Trophoblast cell (in vitro differentiated cells and primary cell): ENCODE measurements at regions not wholly inside any gene's neighbourhood (a gene's known extent, or its start where the extent isn't known, plus 50 kb on each side); places are given as distances from the start of the nearest gene placed in this dataset.

Source experiments
- DNase-seq, 2 donors: peaks; one replicate each; pipeline ENCODE4 v3.0.0-alpha.2; 2016
- H2AFZ ChIP-seq: 2 replicates; pipeline ENCODE4 v1.6.1; 2013; ENCODE audit warnings: low read length, moderate library complexity, mild to moderate bottlenecking; ENCODE audit not compliant: insufficient read depth, poor library complexity
- H2AK5ac ChIP-seq: 2 replicates; pipeline ENCODE4 v1.6.1; 2013; ENCODE audit warnings: mild to moderate bottlenecking, low read length
- H2BK120ac ChIP-seq: 2 replicates; pipeline ENCODE4 v1.6.1; 2013; ENCODE audit warnings: low read length, mild to moderate bottlenecking, moderate library complexity; ENCODE audit not compliant: insufficient read depth, poor library complexity
- H2BK12ac ChIP-seq: 2 replicates; pipeline ENCODE4 v1.6.1; 2013; ENCODE audit warnings: mild to moderate bottlenecking, low read length, moderate library complexity
- H2BK5ac ChIP-seq: 2 replicates; pipeline ENCODE4 v1.6.1; 2013; ENCODE audit warnings: low read length, low read depth, moderate library complexity, mild to moderate bottlenecking; ENCODE audit not compliant: poor library complexity
- H3K14ac ChIP-seq: 2 replicates; pipeline ENCODE4 v1.6.1; 2013; ENCODE audit warnings: mild to moderate bottlenecking, low read length
- H3K18ac ChIP-seq: 2 replicates; pipeline ENCODE4 v1.6.1; 2013; ENCODE audit warnings: mild to moderate bottlenecking, low read length
- H3K23ac ChIP-seq: 2 replicates; pipeline ENCODE4 v1.6.1; 2013; ENCODE audit warnings: low read length
- H3K27ac ChIP-seq: 2 replicates; pipeline ENCODE4 v1.5.1; 2013; ENCODE audit warnings: low read depth, mild to moderate bottlenecking, inconsistent platforms, low read length, moderate library complexity
- H3K27me3 ChIP-seq: 2 replicates; pipeline ENCODE4 v1.6.1; 2013; ENCODE audit warnings: inconsistent platforms, mild to moderate bottlenecking, low read length, moderate library complexity; ENCODE audit not compliant: insufficient read depth
- H3K36me3 ChIP-seq, 2 experiments: 1 replicate in 1 of 2; 2 replicates in 1 of 2; pipeline ENCODE4 v1.6.1; 2013; ENCODE audit warnings: low read length in 2 of 2, mild to moderate bottlenecking in 2 of 2, moderate library complexity in 1 of 2; ENCODE audit not compliant: insufficient read depth in 2 of 2, control insufficient read depth in 1 of 2
- H3K4ac ChIP-seq: 2 replicates; pipeline ENCODE4 v1.6.1; 2013; ENCODE audit warnings: low read depth, mild to moderate bottlenecking, low read length, moderate library complexity
- H3K4me1 ChIP-seq, 2 experiments: 1 replicate in 1 of 2; 2 replicates in 1 of 2; pipeline ENCODE4 v1.6.1; 2013; ENCODE audit warnings: low read length in 2 of 2, mild to moderate bottlenecking in 2 of 2, moderate library complexity in 1 of 2; ENCODE audit not compliant: insufficient read depth in 2 of 2, control insufficient read depth in 1 of 2
- H3K4me2 ChIP-seq: 2 replicates; pipeline ENCODE4 v1.6.1; 2013; ENCODE audit warnings: inconsistent platforms, mild to moderate bottlenecking, low read length, moderate library complexity
- H3K4me3 ChIP-seq: 2 replicates; pipeline ENCODE4 v1.5.1; 2013; ENCODE audit warnings: mild to moderate bottlenecking, low read depth, low read length, inconsistent platforms
- H3K79me1 ChIP-seq: one replicate; pipeline ENCODE4 v1.6.1; 2013; ENCODE audit warnings: low read length
- H3K79me2 ChIP-seq: 2 replicates; pipeline ENCODE4 v1.6.1; 2013; ENCODE audit warnings: low read length, mild to moderate bottlenecking; ENCODE audit not compliant: control insufficient read depth, insufficient read depth, poor library complexity
- H3K9ac ChIP-seq: 2 replicates; pipeline ENCODE4 v1.6.1; 2013; ENCODE audit warnings: mild to moderate bottlenecking, low read length
- H3K9me3 ChIP-seq: 2 replicates; pipeline ENCODE4 v1.6.1; 2013; ENCODE audit warnings: low read depth, mild to moderate bottlenecking, control low read depth, inconsistent platforms, low read length; ENCODE audit not compliant: insufficient read depth
- H4K12ac ChIP-seq: 2 replicates; pipeline ENCODE4 v1.6.1; 2013; ENCODE audit warnings: low read depth, mild to moderate bottlenecking, low read length, moderate library complexity
- H4K8ac ChIP-seq: 2 replicates; pipeline ENCODE4 v1.6.1; 2013; ENCODE audit warnings: low read depth, mild to moderate bottlenecking, low read length, moderate library complexity
- H4K91ac ChIP-seq: one replicate; pipeline ENCODE4 v1.6.1; 2013; ENCODE audit warnings: low read depth, mild to moderate bottlenecking, low read length, moderate library complexity
- WGBS: extraction: QIAGEN DNeasy Blood & Tissue Kit; methylation state at CpG from one replicate; pipeline ENCODE4 v1.1.7; 2013; ENCODE audit warnings: missing lambda C conversion rate; ENCODE audit not compliant: insufficient read length, insufficient coverage; ENCODE audit errors: extremely low coverage; 5-methylcytosine and 5-hydroxymethylcytosine counted together

GRCh38 chr10:62972103-62972502 is 155.9 kb upstream of the EGR2 start:
- H2AK5ac ChIP-seq, result no peak overlapping the region
- no peaks in the 10 kb centered on the region for H3K36me3 ChIP-seq
- H3K23ac ChIP-seq, result no peak overlapping the region
- no peaks in the 10 kb centered on the region for H3K79me2 ChIP-seq
- H2BK5ac ChIP-seq, result no peak overlapping the region
- no peak overlapping the region for H4K12ac ChIP-seq
- H3K27ac ChIP-seq, result no peak overlapping the region
- H4K91ac ChIP-seq, result no peak overlapping the region
- no peak overlapping the region for H3K14ac ChIP-seq
- H3K79me1 ChIP-seq, result no peaks in the 10 kb centered on the region
- no peak for DNase-seq
- H2AFZ ChIP-seq, result no peak overlapping the region
- no peaks in the 10 kb centered on the region for H3K27me3 ChIP-seq
- H3K4me2 ChIP-seq, result no peak overlapping the region
- no peak overlapping the region for H2BK120ac ChIP-seq
- peaks cover 5% of the 10 kb centered on the region for H3K9me3 ChIP-seq
- no peak overlapping the region for H4K8ac ChIP-seq
- H3K4ac ChIP-seq, result no peak overlapping the region
- no peaks in the 10 kb centered on the region for H3K4me1 ChIP-seq
- no peak overlapping the region for H3K4me3 ChIP-seq
- no peak overlapping the region for H3K18ac ChIP-seq
- no peak overlapping the region for H2BK12ac ChIP-seq
- no peak overlapping the region for H3K9ac ChIP-seq

- Histone ChIP-seq H4K8ac (no peak overlapping the region), H2AK5ac (no peak overlapping the region), H2BK5ac (no peak overlapping the region), H2BK12ac (no peak overlapping the region), H3K79me1 (no peaks in the 10 kb centered on the region), H3K4me2 (no peak overlapping the region), H3K79me2 (no peaks in the 10 kb centered on the region), H3K9me3 (no peaks in the 10 kb centered on the region), H2BK120ac (no peak overlapping the region), H4K91ac (no peak overlapping the region), H3K14ac (no peak overlapping the region), H3K36me3 (no peaks in the 10 kb centered on the region), H3K23ac (no peak overlapping the region), H4K12ac (no peak overlapping the region), H2AFZ (no peak overlapping the region), H3K27me3 (no peaks in the 10 kb centered on the region), H3K18ac (no peak overlapping the region), H3K9ac (no peak overlapping the region), H3K4ac (no peak overlapping the region), H3K27ac (no peak overlapping the region), H3K4me3 (no peak overlapping the region), H3K4me1 (no peaks in the 10 kb centered on the region)
- WGBS, result no CpG with 5 or more reads among the region's 4 CpGs
- DNase-seq, result no peak
Measured at GRCh38 chr10:62964026-62964425, 147.9 kb upstream of the EGR2 start.

- no peak overlapping the region for H3K4me2 ChIP-seq
- H3K4me1 ChIP-seq, result no peaks in the 10 kb centered on the region
- no peak overlapping the region for H3K4me3 ChIP-seq
- no peaks in the 10 kb centered on the region for H3K79me2 ChIP-seq
- H2BK5ac ChIP-seq, result no peak overlapping the region
- H3K9me3 ChIP-seq, result no peaks in the 10 kb centered on the region
- no peak overlapping the region for H2BK120ac ChIP-seq
- DNase-seq, result no peak
- no peak overlapping the region for H3K18ac ChIP-seq
- H3K14ac ChIP-seq, result no peak overlapping the region
- no peak overlapping the region for H2AFZ ChIP-seq
- no peak overlapping the region for H3K27ac ChIP-seq
- no peaks in the 10 kb centered on the region for H3K27me3 ChIP-seq
- no peak overlapping the region for H4K91ac ChIP-seq
- no peaks in the 10 kb centered on the region for H3K36me3 ChIP-seq
- no peak overlapping the region for H3K9ac ChIP-seq
- H4K12ac ChIP-seq, result no peak overlapping the region
- H3K4ac ChIP-seq, result no peak overlapping the region
- H2AK5ac ChIP-seq, result no peak overlapping the region
- H4K8ac ChIP-seq, result no peak overlapping the region
- H2BK12ac ChIP-seq, result no peak overlapping the region
- H3K79me1 ChIP-seq, result no peaks in the 10 kb centered on the region
- H3K23ac ChIP-seq, result no peak overlapping the region
- no CpG with 5 or more reads among the region's 3 CpGs for WGBS
Measured at GRCh38 chr10:62961951-62962523, 145.9 kb upstream of the EGR2 start.

- Histone ChIP-seq H3K18ac (no peak overlapping the region), H3K14ac (no peak overlapping the region), H4K12ac (no peak overlapping the region), H3K23ac (no peak overlapping the region), H3K4me3 (no peak overlapping the region), H3K36me3 (no peaks in the 10 kb centered on the region), H2BK120ac (no peak overlapping the region), H3K4ac (no peak overlapping the region), H2BK5ac (no peak overlapping the region), H2AK5ac (no peak overlapping the region), H3K27me3 (no peaks in the 10 kb centered on the region), H2AFZ (no peak overlapping the region), H4K8ac (no peak overlapping the region), H3K9me3 (no peaks in the 10 kb centered on the region), H3K79me2 (no peaks in the 10 kb centered on the region), H3K9ac (no peak overlapping the region), H3K79me1 (no peaks in the 10 kb centered on the region), H3K4me1 (no peaks in the 10 kb centered on the region), H3K4me2 (no peak overlapping the region), H2BK12ac (no peak overlapping the region), H4K91ac (no peak overlapping the region), H3K27ac (no peak overlapping the region)
- DNase-seq, result no peak
- WGBS, result no CpG with 5 or more reads among the region's 9 CpGs
Measured at GRCh38 chr10:62960416-62960815, 144.2 kb upstream of the EGR2 start.
